K562 (cell line): ENCODE measurements at regions not wholly inside any gene's neighbourhood (a gene's known extent, or its start where the extent isn't known, plus 50 kb on each side); places are given as distances from the start of the nearest gene placed in this dataset.

Experiments used
- ATAC-seq: fragments of 200-7000 bp; cut with Tn5 transposase; 3 replicates; pipeline ENCODE4 v1.9.1; 2020; ENCODE audit warnings: moderate library complexity
- BruUV-seq: library from RNA; stranded (reverse); fragments of 400-500 nt; replicated peaks from 2 replicates; lab custom pipeline; 2021; lab: Mats Ljungman, UMichigan
- CTCF ChIA-PET: fragments of 300-600 bp; formaldehyde crosslinking; extraction: SDS; loops from one replicate; lab custom pipeline; 2021; ENCODE audit warnings: low intra/inter-chr PET ratio; lab: Yijun Ruan, JAX
- POLR2A ChIA-PET: fragments of 300-600, 350-650 bp; sonication (Branson Sonifier 250); formaldehyde crosslinking; extraction: SDS; loops from one replicate; lab custom pipeline; 2021; ENCODE audit warnings: antibody characterized with exemption, inconsistent platforms; lab: Yijun Ruan, JAX
- DNase-seq, 4 experiments: peaks; one replicate each; pipeline versions ENCODE4 v3.0.0 to v3.0.0-alpha.2; 2011 to 2018; ENCODE audit warnings: low spot score in 3 of 4, mixed read lengths in 3 of 4; ENCODE audit errors: extremely low read depth in 1 of 4
- FAIRE-seq: peaks from 2 replicates; lab custom pipeline; 2011; peaks lifted over from hg19 to GRCh38; lab: Jason Lieb, UNC
- H2AFZ ChIP-seq: 2 replicates; pipeline ENCODE4 v1.6.0; 2011; ENCODE audit warnings: low read depth, low read length, control low read depth, inconsistent platforms
- H3K27ac ChIP-seq: fragments of 200-600 bp; 3 replicates; pipeline ENCODE4 v1.8.0; 2011; ENCODE audit warnings: low read depth, mild to moderate bottlenecking, control low read depth, inconsistent platforms, low read length, moderate library complexity, mixed read lengths; ENCODE audit errors: extremely low read depth
- H3K27me3 ChIP-seq, 2 experiments: fragments of 300-600 bp in 1 of 2; 2 replicates in 1 of 2; 3 replicates in 1 of 2; pipeline versions ENCODE4 v1.6.0 to v1.8.0; 2011; ENCODE audit warnings: inconsistent platforms in 2 of 2, low read length in 2 of 2, mild to moderate bottlenecking in 1 of 2, mixed read lengths in 1 of 2, moderate library complexity in 1 of 2; ENCODE audit not compliant: control insufficient read depth in 2 of 2, insufficient read depth in 2 of 2
- H3K36me3 ChIP-seq: fragments of 300-600 bp; 3 replicates; pipeline ENCODE4 v1.8.0; 2011; ENCODE audit warnings: mild to moderate bottlenecking, low read length, inconsistent platforms; ENCODE audit not compliant: control insufficient read depth, insufficient read depth
- H3K4me1 ChIP-seq, 2 experiments: fragments of 200-600 bp in 1 of 2; replicated peaks in 1 of 2; 2 replicates in 1 of 2; 3 replicates in 1 of 2; pipeline versions ENCODE4 v1.5.1 to v1.8.0; 2011; ENCODE audit warnings: inconsistent platforms in 2 of 2, low read length in 2 of 2, mild to moderate bottlenecking in 1 of 2, mixed read lengths in 1 of 2, moderate library complexity in 1 of 2; ENCODE audit not compliant: control insufficient read depth in 2 of 2, insufficient read depth in 2 of 2
- H3K4me2 ChIP-seq: 2 replicates; pipeline ENCODE4 v1.6.1; 2011; ENCODE audit warnings: low read length, control low read depth, inconsistent platforms, mixed read lengths; ENCODE audit not compliant: insufficient read depth
- H3K4me3 ChIP-seq: fragments of 200-600 bp; sonication (generic), shearing (Covaris generic); 2 replicates; pipeline ENCODE4 v1.5.1; 2016; ENCODE audit warnings: control low read depth, inconsistent platforms
- H3K79me2 ChIP-seq: fragments of 200-600 bp; 3 replicates; pipeline ENCODE4 v1.8.0; 2011; ENCODE audit warnings: low read length, inconsistent platforms; ENCODE audit not compliant: control insufficient read depth, insufficient read depth
- H3K9ac ChIP-seq, 2 experiments: 2 replicates each; pipeline versions ENCODE4 v1.6.0 to v1.6.1; 2011; ENCODE audit warnings: low read depth in 2 of 2, low read length in 2 of 2, control low read depth in 1 of 2, inconsistent platforms in 1 of 2, mild to moderate bottlenecking in 1 of 2, mixed read lengths in 1 of 2; ENCODE audit not compliant: insufficient read depth in 1 of 2
- H3K9me1 ChIP-seq: one replicate; pipeline ENCODE4 v1.6.0; 2011; ENCODE audit warnings: inconsistent platforms, mild to moderate bottlenecking, low read length, moderate library complexity; ENCODE audit not compliant: control insufficient read depth, insufficient read depth
- H3K9me3 ChIP-seq: replicated peaks from 2 replicates; pipeline ENCODE4 v1.5.1; 2011; ENCODE audit warnings: low read depth, low read length, inconsistent platforms; ENCODE audit not compliant: control insufficient read depth, insufficient read depth
- H4K20me1 ChIP-seq: replicated peaks from 2 replicates; pipeline ENCODE4 v1.6.1; 2011; ENCODE audit warnings: low read length, inconsistent platforms, mixed read lengths; ENCODE audit not compliant: control insufficient read depth, insufficient read depth
- FOXA3 ChIP-seq, 2 experiments: fragments of 450-650 bp in 1 of 2; sonication (generic) in 1 of 2; formaldehyde crosslinking; IDR thresholded peaks in 1 of 2; conservative IDR thresholded peaks in 1 of 2; 2 replicates each; pipeline versions ENCODE4 v1.4.0 to v1.8.0; 2020 to 2022; ENCODE audit warnings: mild to moderate bottlenecking in 2 of 2, missing genetic modification reagents in 1 of 2
- PHF8 ChIP-seq: fragments of 200-600 bp; sonication (generic); IDR thresholded peaks from 2 replicates; pipeline ENCODE4 v1.6.1; 2012; ENCODE audit warnings: mixed run types, mild to moderate bottlenecking, inconsistent platforms, low read length, moderate library complexity, borderline replicate concordance
- SP1 ChIP-seq: sonication (generic); formaldehyde crosslinking; IDR thresholded peaks from 2 replicates; pipeline ENCODE4 v1.8.1; 2022; ENCODE audit warnings: mild to moderate bottlenecking, missing genetic modification reagents
- SRSF9 ChIP-seq: fragments of 200-400 bp; formaldehyde crosslinking; IDR thresholded peaks from 2 replicates; pipeline ENCODE4 v1.6.1; 2017; ENCODE audit warnings: low read depth, low read length, borderline replicate concordance
- ZFP1 ChIP-seq: fragments of 450-650 bp; formaldehyde crosslinking; IDR thresholded peaks from 2 replicates; pipeline ENCODE4 v1.4.0; 2020; ENCODE audit warnings: mild to moderate bottlenecking, mixed read lengths
- WGBS: fragments of 100-300 bp; shearing (Covaris generic); methylation state at CpG from one replicate; pipeline ENCODE4 v1.1.6; 2016; ENCODE audit warnings: low coverage, mixed read lengths; ENCODE audit not compliant: insufficient coverage; ENCODE audit errors: missing lambda C conversion rate; 5-methylcytosine and 5-hydroxymethylcytosine counted together
- in situ Hi-C: fragments of 300-500 bp; cut with MboI; formaldehyde crosslinking; loops from 4 replicates; pipeline ENCODE4 v1.15.0; 2018; ENCODE audit warnings: inconsistent platforms, mixed read lengths
- intact Hi-C: fragments of 100-400 bp; cut with micrococcal nuclease; formaldehyde crosslinking; loops from 2 replicates; pipeline ENCODE4 v1.14.2; 2022
- TF ChIP-seq, protein P1 (sequence below), 2 experiments: fragments of 450-650 bp; formaldehyde crosslinking in 1 of 2; IDR thresholded peaks; 2 replicates each; pipeline versions ENCODE4 v1.4.0 to v1.6.1; 2014 to 2020; ENCODE audit warnings: mild to moderate bottlenecking in 2 of 2, borderline replicate concordance in 1 of 2, low read depth in 1 of 2
- TF ChIP-seq, protein P2 (sequence below): fragments of 450-650 bp; formaldehyde crosslinking; IDR thresholded peaks from 2 replicates; pipeline ENCODE4 v1.4.0; 2020; ENCODE audit warnings: mild to moderate bottlenecking, moderate library complexity

DNA sequence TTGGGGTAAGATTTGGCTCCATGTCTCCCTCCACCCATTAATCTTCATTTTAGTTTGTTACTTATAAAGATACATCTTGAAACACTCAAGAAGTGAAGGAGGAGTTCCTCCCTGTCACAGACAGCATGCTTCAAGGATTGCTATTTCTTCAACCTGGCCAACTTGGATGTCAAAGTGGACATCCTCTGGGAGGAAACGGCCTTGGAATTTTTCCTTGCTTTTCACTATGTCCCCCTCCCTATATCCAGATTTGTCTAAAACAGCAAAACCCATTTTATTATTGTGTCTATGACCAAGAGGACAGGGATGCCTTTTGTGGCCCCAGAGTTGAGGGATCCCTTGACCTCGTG lies 242.9 kb downstream of the LPIN1 start:
- no peak for ATAC-seq
- POLR2A ChIA-PET = no interaction called here
- TF ChIP-seq SRSF9 (no peak), SP1 (CRISPR knock-in tag) (no peak), ZFP1 (CRISPR knock-in tag) (no peak), PHF8 (no peak), FOXA3 (CRISPR knock-in tag; conservative IDR thresholded peaks at IDR 0.05 in 1 of 2, IDR thresholded peaks at IDR 0.05 in 1 of 2) (no peak)
- TF ChIP-seq, protein P1, sequence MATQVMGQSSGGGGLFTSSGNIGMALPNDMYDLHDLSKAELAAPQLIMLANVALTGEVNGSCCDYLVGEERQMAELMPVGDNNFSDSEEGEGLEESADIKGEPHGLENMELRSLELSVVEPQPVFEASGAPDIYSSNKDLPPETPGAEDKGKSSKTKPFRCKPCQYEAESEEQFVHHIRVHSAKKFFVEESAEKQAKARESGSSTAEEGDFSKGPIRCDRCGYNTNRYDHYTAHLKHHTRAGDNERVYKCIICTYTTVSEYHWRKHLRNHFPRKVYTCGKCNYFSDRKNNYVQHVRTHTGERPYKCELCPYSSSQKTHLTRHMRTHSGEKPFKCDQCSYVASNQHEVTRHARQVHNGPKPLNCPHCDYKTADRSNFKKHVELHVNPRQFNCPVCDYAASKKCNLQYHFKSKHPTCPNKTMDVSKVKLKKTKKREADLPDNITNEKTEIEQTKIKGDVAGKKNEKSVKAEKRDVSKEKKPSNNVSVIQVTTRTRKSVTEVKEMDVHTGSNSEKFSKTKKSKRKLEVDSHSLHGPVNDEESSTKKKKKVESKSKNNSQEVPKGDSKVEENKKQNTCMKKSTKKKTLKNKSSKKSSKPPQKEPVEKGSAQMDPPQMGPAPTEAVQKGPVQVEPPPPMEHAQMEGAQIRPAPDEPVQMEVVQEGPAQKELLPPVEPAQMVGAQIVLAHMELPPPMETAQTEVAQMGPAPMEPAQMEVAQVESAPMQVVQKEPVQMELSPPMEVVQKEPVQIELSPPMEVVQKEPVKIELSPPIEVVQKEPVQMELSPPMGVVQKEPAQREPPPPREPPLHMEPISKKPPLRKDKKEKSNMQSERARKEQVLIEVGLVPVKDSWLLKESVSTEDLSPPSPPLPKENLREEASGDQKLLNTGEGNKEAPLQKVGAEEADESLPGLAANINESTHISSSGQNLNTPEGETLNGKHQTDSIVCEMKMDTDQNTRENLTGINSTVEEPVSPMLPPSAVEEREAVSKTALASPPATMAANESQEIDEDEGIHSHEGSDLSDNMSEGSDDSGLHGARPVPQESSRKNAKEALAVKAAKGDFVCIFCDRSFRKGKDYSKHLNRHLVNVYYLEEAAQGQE (IDR thresholded peaks at IDR 0.05; ENCODE audit: borderline replicate concordance) = no peak
- TF ChIP-seq, protein P1 (CRISPR knock-in tag; IDR thresholded peaks at IDR 0.05; ENCODE audit: low read depth) = no peak
- TF ChIP-seq, protein P2, sequence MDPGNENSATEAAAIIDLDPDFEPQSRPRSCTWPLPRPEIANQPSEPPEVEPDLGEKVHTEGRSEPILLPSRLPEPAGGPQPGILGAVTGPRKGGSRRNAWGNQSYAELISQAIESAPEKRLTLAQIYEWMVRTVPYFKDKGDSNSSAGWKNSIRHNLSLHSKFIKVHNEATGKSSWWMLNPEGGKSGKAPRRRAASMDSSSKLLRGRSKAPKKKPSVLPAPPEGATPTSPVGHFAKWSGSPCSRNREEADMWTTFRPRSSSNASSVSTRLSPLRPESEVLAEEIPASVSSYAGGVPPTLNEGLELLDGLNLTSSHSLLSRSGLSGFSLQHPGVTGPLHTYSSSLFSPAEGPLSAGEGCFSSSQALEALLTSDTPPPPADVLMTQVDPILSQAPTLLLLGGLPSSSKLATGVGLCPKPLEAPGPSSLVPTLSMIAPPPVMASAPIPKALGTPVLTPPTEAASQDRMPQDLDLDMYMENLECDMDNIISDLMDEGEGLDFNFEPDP (CRISPR knock-in tag) = no peak

More for the DNA sequence above, 242.9 kb downstream of the LPIN1 start:
- Histone ChIP-seq H3K9me3 (no peaks in the 10 kb centered on the region), H2AFZ (no peak overlapping the region), H3K79me2 (no peaks in the 10 kb centered on the region), H3K4me3 (no peak overlapping the region), H3K27me3 (no peaks in the 10 kb centered on the region), H3K27ac (no peak overlapping the region), H3K9ac (no peak overlapping the region), H3K4me2 (no peak overlapping the region), H3K36me3 (no peaks in the 10 kb centered on the region), H4K20me1 (no peaks in the 10 kb centered on the region), H3K9me1 (no peaks in the 10 kb centered on the region), H3K4me1 (peaks cover 0 to 4% of the 10 kb centered on the region in 2 experiments; a peak in 4 of 5 replicates)
- in situ Hi-C loops (no loop called here), intact Hi-C loops (no loop called here)
- no TSS peak for BruUV-seq
- 31% methylated on average over 2 of the region's 2 CpGs for WGBS
- no peak for DNase-seq
- CTCF ChIA-PET = no interaction called here
- FAIRE-seq = no peak
